ENCODE measurements at regions not wholly inside any gene's neighbourhood (a gene's known extent, or its start where the extent isn't known, plus 50 kb on each side); places are given as distances from the start of the nearest gene placed in this dataset.

GRCh38 chr6:9518431-9518830, 896.4 kb downstream of the TFAP2A start:
- Histone ChIP-seq H3K9me3 (ENCODE audit: control insufficient read depth in 4 of 4, low read length in 3 of 4) (no peaks in the 10 kb centered on the region), H3K27me3 (ENCODE audit: control insufficient read depth in 4 of 4, insufficient read depth in 4 of 4, low read length in 3 of 4) (peaks cover 0 to 3% (median 0%) of the 10 kb centered on the region in 4 donors), H3K4me1 (ENCODE audit: control insufficient read depth in 4 of 4, insufficient read depth in 4 of 4, low read length in 3 of 4) (no peaks in the 10 kb centered on the region), H3K27ac (ENCODE audit: low read depth in 1 of 2, low read length in 2 of 2) (no peak overlapping the region), H3K36me3 (ENCODE audit: control insufficient read depth in 4 of 4, insufficient read depth in 3 of 4, low read depth in 1 of 4, low read length in 3 of 4) (no peaks in the 10 kb centered on the region), H3K9ac (ENCODE audit: low read depth in 1 of 2, low read length in 2 of 2) (no peak overlapping the region), H3K4me3 (ENCODE audit: low read depth in 1 of 3, low read length in 3 of 3) (no peak overlapping the region)
- no peak for TF ChIP-seq ZBTB33 (IDR thresholded peaks at IDR 0.05)
- TF ChIP-seq EGR1 (IDR thresholded peaks at IDR 0.05; ENCODE audit: low read depth in 2 of 2) = no peak
- no peak for TF ChIP-seq NR2F2 (IDR thresholded peaks at IDR 0.05)
- TF ChIP-seq REST (IDR thresholded peaks at IDR 0.05) = no peak
- no peak for TF ChIP-seq CTCF (IDR thresholded peaks at IDR 0.05; ENCODE audit: low read depth, low read length, missing input control)
- TF ChIP-seq TAF1 (conservative IDR thresholded peaks at IDR 0.05) = no peak
- no peak for TF ChIP-seq SP1 (IDR thresholded peaks at IDR 0.05)
- no peak for TF ChIP-seq RXRA (IDR thresholded peaks at IDR 0.05)
- no peak for TF ChIP-seq MAX (IDR thresholded peaks at IDR 0.05)
- 59% methylated on average over 1 of the region's 1 CpG for WGBS
- DNase-seq (ENCODE audit: low spot score) = no peak

GRCh38 chr6:9517806-9518205, 897.1 kb downstream of the TFAP2A start:
- no peak overlapping the region for H3K27ac ChIP-seq (ENCODE audit: low read depth in 1 of 2, low read length in 2 of 2)
- no peaks in the 10 kb centered on the region for H3K9me3 ChIP-seq (ENCODE audit: control insufficient read depth in 4 of 4, low read length in 3 of 4)
- peaks cover 0 to 3% (median 0%) of the 10 kb centered on the region in 4 donors for H3K27me3 ChIP-seq (ENCODE audit: control insufficient read depth in 4 of 4, insufficient read depth in 4 of 4, low read length in 3 of 4)
- no peak for DNase-seq (ENCODE audit: low spot score)
- no peaks in the 10 kb centered on the region for H3K4me1 ChIP-seq (ENCODE audit: control insufficient read depth in 4 of 4, insufficient read depth in 4 of 4, low read length in 3 of 4)
- no peak overlapping the region for H3K4me3 ChIP-seq (ENCODE audit: low read depth in 1 of 3, low read length in 3 of 3)
- H3K9ac ChIP-seq (ENCODE audit: low read depth in 1 of 2, low read length in 2 of 2) = no peak overlapping the region
- no peaks in the 10 kb centered on the region for H3K36me3 ChIP-seq (ENCODE audit: control insufficient read depth in 4 of 4, insufficient read depth in 3 of 4, low read depth in 1 of 4, low read length in 3 of 4)
- WGBS = 79% methylated on average over 3 of the region's 3 CpGs
- TF ChIP-seq YY1 (IDR thresholded peaks at IDR 0.05) = no peak
- no peak for TF ChIP-seq HNF4A (conservative IDR thresholded peaks at IDR 0.05)
- TF ChIP-seq HNF4G (IDR thresholded peaks at IDR 0.05) = no peak
- TF ChIP-seq RAD21 (IDR thresholded peaks at IDR 0.05) = no peak
- TF ChIP-seq CTCF (IDR thresholded peaks at IDR 0.05; ENCODE audit: low read depth, low read length, missing input control) = no peak
- TF ChIP-seq JUND (IDR thresholded peaks at IDR 0.05) = no peak
- TF ChIP-seq ATF3 (IDR thresholded peaks at IDR 0.05) = no peak
- TF ChIP-seq RXRA (IDR thresholded peaks at IDR 0.05) = no peak
- no peak for TF ChIP-seq TAF1 (conservative IDR thresholded peaks at IDR 0.05)
- TF ChIP-seq FOXA1 (IDR thresholded peaks at IDR 0.05) = no peak
- no peak for TF ChIP-seq EGR1 (IDR thresholded peaks at IDR 0.05; ENCODE audit: low read depth in 2 of 2)
- no peak for TF ChIP-seq ZBTB33 (IDR thresholded peaks at IDR 0.05)
- no peak for TF ChIP-seq MAX (IDR thresholded peaks at IDR 0.05)
- no peak for TF ChIP-seq FOXA2 (IDR thresholded peaks at IDR 0.05)

Data from liver (tissue), 8 donors.